ENCODE measurements at regions not wholly inside any gene's neighbourhood (a gene's known extent, or its start where the extent isn't known, plus 50 kb on each side); places are given as distances from the start of the nearest gene placed in this dataset.
"Not testable (repeated sequence)": the region's sequence is repeated elsewhere in the genome, so short reads cannot be mapped to it uniquely, and the experiment has no call there.

DNA sequence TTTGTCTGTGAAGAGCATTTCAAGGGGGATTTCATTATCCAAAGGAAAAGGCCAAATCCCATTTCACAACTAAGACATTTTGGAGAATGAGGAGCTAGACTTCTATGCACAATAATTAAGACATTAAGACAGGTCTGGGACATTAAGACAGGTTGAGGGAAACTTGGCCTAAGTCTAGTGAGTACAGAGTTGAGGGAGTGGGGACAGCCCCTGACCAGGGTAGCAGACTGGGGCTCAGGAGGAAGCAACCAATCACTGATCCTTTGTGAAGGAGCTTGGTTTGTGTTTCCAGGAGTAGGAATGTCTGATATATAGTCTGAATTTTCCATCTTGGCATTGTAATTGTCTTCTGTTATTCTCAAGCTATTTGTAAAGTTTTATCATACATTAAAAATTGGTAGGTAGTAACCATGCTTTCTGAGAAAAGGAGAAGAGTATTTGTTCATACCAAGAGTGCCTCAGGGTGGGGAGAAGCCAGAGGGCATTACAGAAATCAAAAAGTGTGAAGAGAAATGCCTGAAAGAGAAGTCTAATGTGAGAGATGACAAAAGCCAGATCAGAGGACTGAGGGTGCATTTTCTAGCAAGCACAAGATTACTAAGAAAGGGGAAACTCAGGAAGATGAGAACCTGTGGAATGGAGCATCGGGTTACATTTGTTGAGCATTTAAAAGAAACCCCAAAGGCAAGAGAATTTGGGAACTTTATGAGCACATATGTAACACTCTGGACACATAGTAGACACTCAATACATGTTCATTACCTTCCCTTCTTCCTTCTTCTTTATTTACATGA is 189.3 kb upstream of the PIK3R1 start:
- DNase-seq (ENCODE audit: low read depth, low spot score), result no peak

DNA sequence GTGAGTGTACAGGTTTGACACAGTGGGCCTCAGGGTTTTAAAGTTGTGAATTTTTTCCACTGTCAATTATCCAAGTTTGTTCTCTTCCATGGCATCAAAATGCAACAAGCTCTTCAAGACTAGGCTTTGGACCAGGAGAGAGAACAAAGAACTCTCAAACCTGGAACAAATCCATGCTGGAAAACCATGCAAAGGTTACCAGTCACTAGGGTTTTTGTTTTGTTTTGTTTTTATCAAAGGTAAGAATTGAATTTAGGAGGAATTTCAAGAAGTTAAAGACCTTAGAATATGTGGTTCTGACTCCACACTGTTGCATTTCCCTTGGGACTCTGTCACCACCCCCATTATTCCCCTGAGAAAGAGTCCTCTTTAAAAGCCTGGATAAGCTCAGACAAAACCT is 191.1 kb upstream of the PIK3R1 start:
- peak; percentile 71 for DNase-seq (ENCODE audit: low read depth, low spot score)

DNA sequence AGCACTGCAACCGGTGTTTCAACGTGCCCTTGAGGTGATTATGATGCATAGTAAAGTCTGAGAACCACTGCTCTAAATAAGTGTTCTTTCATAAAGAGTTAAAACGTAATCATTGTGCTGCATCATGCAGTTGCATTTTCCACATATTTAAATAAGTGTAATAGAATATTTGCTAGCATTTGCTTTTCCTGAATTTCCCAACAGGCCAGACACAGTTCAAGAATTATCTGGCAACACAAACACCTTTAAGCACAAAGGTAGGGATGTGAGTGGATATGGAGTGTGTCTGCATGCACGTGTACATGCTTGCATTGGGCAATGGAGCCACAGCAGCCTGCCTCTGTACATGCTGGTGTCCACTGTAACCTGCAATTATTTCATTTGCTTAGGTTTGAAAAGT is 193.6 kb upstream of the PIK3R1 start:
- DNase-seq (ENCODE audit: low read depth, low spot score), result no peak

DNA sequence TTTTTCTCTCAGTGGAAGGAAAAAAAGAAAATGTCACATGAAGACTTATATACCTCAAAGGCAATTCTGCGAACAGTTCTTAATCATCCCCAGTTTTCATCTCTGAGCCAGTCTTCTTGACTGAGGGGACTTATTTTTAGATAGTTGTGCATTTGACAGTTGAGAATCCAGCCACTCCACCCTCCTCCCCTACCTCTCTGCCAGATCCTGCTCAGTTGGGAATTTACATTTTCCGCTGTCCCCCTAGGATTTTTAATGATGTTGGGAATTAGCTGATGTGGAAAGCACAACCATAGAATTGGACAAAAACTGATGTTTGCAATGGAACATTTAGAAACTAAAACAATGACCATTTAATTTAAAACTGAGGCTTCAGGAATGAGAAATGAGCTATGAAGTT is 194.3 kb upstream of the PIK3R1 start:
- DNase-seq (ENCODE audit: low read depth, low spot score), result no peak

DNA sequence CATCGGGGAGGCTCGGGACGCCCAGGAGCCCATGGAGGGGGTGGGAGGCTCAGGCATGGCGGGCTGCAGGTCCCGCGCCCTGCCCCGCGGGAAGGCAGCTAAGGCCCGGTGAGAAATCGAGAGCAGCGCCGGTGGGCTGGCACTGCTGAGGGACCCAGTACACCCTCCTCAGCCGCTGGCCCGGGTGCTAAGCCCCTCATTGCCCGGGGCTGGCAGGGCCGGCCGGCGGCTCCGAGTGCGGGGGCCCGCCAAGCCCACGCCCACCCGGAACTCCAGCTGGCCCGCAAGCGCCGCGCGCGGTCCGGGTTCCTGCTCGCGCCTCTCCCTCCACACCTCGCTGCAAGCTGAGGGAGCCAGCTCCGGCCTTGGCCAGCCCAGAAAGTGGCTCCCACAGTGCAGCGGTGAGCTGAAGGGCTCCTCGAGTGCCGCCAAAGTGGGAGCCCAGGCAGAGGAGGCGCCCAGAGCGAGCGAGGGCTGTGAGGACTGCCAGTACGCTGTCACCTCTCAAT is 195.0 kb upstream of the PIK3R1 start:
- DNase-seq (ENCODE audit: low read depth, low spot score), result not testable (repeated sequence)

DNA sequence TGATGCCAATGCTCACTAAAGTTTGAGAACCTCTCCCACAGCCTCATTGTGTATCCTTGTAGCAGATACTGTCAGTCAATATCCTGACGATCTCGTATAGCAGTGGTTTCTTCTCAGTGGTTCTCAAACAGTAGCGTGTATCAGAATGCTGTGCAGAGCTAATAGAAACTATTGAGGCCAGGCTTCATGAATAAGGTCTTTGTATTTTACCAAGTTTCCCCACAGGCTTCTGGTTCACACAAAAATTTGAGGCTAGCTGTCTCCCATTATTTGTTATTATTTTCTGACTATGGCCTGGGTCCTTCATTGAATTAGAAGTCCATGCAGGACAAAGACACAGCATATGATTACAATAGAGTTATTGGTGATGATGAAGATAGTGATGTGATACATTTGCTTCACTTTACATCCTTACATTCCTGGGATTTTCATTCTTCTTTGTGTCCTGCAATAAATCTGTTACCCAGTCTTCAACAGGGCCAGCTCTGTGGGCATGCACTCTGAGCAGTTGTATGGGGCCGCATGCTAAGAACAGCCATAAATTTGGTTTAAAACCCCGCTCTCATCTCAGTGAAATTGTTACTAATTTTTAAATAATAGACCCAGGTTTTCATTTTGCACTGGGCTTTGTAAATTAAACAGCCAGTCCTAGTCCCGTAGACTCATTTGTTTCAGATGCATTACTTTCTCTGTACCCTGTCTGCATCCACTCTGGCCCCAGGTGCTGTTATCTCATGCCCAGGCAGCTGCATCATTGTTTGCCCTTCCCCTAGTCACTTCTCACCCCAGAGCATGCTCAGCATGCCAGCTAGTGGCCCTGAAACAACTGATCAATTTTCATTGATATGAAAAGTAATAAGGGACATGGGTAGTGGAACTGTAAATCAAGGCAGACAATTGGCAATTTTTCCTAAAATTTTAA is 199.9 kb upstream of the PIK3R1 start:
- DNase-seq (ENCODE audit: low read depth, low spot score), result no peak

DNA sequence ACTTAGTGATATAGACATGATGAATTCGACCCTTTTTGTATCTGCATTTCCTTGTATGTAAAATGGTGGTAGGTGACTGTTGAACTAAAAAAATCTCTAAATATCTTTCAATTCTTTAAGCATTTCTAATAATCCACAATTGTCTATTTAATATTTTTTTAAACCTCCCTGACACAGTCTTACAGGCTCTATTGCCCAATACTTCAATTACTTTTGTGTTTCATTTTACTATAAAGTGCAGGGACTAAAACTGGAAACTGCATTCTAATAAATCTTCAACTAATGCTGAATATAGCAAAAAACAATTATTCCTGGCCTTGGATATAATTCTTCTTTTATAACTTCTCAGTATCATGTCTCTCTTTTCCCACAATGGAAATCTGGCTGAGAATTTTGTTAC is 202.7 kb upstream of the PIK3R1 start:
- no peak for DNase-seq (ENCODE audit: low read depth, low spot score)

DNA sequence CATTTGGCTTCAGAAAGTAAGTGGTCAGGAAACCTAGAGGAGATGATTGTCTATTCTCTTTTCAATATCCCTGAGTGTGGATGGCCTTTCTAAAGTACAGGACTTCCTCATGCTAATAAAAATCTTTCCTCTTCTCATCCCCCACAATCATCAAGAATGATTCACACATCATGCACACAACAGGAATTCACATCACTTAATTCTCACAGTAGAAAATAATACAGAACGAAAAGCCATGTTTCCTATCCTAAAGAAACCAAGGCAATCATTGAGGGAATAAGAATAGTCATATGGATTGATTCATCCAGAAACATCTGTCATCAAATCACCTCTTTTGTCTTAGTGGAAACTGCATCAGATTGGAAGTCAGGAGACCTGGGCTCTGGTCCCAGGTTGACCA is 203.1 kb upstream of the PIK3R1 start:
- no peak for DNase-seq (ENCODE audit: low read depth, low spot score)

DNA sequence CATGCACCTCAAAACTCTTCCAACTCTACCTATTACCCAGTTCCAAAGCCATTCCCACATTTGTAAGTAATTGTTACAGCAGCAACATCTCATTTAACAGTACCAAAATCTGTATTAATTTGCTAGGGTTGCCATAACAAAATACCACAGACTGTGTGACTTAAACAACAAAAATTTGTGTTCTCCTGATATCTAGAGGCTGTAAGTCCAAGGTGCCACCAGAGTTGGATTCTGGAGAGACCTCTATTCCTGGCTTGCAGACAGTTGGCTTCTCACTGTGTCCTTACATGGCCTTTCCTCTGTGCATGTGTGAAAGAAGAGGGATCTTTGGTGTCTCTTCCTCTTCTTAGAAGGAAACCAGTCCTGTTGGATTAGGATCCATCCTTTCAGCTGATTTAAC is 203.8 kb upstream of the PIK3R1 start:
- no peak for DNase-seq (ENCODE audit: low read depth, low spot score)

DNA sequence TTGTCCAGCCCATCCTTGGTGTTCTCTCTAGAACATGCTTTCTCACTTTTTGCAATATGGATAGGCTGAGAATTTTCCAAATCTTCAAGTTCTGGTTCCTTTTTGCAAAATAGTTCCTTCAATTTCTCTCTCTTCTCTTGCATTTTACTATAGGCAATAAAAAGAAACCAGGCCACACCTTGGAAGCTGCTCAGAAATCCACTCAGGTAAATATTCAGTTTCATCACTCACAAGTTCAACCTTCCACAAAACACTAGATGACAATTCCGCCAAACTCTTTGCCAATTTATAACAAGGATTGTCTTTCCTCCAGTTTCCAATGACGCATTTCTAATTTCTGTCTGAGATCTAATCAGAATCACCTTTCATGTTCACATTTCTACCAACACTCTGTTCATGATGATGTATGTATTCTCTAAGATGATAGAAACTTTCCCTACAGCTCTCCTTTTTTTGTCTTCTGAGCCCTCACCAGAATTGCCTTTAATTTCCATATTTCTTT is 204.2 kb upstream of the PIK3R1 start:
- DNase-seq (ENCODE audit: low read depth, low spot score), result no peak

DNA sequence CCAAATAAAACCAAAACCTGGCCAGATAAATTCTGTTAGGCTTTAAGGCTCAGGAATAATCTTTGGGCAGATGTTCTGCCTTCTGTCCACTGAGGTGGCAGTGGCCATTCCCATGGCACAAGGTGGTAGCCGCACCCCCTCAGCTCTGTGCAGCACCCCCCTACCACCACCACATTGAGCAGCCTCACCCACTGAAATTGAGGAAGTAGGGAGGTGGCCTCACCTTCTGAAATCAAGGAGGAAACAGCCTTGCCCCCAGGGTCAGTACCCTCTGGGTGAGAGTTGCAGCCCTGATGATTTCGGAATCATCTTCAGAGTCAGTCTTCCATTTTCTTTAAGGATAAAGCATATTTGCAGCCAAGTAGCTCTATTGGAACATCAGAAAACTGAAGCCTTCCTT is 204.8 kb upstream of the PIK3R1 start:
- no peak for DNase-seq (ENCODE audit: low read depth, low spot score)

DNA sequence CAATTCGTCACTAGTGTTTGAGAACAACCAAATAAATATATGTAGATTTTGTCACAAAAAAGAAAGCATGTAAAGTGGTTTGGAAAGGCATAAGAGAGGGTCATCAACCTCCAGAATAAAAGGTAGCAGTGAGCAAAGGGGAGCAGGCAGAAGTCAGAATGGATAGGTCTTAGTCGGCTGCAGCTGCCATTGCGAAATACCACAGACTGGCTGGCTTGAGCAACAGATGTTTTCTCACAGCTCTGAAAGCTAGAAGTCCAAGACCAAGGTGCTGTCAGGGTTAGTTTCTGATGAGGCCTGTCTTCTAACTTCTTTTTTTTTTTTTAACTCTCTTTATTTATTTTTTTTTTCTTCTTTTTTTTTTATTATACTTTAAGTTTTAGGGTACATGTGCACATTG is 208.1 kb upstream of the PIK3R1 start:
- no peak for DNase-seq (ENCODE audit: low read depth, low spot score)

DNA sequence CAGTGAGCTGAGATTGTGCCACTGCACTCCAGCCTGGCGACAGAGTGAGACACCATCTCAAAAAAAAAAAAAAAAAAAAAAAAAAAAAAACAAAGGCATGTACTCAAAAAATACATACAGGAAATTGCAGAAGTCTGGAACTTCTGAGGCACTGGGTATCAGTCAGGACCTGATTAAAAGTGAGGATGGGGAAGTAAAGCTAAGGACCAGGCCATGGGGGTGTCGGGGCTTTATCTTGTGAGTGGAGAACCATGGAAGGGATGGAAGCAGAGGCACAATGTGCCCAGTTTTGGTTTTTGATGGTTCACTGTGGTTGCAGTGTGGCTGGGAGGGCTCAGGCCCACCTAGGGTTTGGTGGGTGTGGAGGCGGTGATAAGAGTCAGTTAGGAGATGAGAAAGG is 212.7 kb upstream of the PIK3R1 start:
- DNase-seq (ENCODE audit: low read depth, low spot score), result no peak

DNA sequence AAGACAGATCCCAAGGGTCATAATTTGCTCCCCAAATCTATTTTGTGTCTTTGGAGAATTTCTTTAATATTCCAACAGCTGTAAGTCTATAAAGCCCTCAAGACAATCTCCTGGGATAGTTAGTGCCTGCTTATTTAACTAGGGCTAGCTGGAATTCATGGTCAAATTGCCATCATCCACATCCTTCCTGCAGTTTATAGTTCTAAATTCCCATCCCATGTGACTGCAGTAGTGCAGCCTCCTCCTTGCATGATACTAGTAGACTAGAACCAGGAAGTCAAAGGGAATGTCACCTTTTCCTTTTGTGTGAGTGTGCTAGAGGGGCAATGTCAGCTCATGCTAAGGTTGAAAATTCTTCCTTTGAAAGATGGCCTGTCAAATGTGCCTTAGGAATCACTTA is 214.8 kb upstream of the PIK3R1 start:
- no peak for DNase-seq (ENCODE audit: low read depth, low spot score)

DNA sequence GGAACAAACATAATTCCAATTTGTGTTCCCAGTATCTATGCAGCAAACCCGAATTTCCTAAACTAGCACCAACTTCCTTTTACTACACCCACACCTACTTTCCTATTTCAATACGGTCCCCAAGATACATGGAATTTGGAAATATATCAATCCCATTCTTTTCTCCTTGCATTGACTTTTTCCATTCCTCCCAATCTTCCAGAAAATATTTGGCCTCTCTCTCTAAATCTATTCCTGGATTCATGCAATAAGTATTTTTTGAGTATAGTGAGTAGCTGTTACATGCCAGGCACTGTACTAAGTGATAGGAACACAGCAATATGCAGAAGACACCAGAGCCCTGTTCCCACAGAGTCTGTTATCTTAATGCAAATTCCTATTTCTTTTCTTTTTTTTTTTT is 216.2 kb upstream of the PIK3R1 start:
- no peak for DNase-seq (ENCODE audit: low read depth, low spot score)

DNA sequence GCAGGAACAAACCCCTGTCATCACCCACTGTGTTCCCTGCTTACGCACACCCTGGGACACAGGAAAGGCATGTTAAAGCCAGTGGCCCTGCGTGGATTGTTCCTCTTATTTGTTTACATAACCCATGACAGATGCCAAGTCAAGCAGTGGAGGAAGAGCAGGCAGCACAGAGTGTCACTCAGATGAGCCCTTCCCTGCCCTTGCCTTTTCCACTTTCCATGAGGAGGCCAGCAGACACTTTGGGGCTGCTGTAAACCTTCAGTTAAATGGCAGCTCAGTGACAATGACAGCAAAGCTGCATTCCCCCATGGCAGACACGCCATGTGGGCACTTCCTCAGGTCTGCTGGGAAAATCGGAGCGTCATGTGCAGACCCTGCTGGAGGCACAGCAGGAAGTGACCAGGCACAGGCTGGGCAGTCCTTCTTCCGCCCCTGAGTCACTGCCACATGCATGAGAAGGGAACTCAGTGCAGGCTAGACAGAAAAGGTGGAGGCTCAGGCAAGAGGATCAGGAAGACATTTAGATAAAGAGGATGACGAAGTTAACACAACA is 216.8 kb upstream of the PIK3R1 start:
- DNase-seq (ENCODE audit: low read depth, low spot score), result no peak

DNA sequence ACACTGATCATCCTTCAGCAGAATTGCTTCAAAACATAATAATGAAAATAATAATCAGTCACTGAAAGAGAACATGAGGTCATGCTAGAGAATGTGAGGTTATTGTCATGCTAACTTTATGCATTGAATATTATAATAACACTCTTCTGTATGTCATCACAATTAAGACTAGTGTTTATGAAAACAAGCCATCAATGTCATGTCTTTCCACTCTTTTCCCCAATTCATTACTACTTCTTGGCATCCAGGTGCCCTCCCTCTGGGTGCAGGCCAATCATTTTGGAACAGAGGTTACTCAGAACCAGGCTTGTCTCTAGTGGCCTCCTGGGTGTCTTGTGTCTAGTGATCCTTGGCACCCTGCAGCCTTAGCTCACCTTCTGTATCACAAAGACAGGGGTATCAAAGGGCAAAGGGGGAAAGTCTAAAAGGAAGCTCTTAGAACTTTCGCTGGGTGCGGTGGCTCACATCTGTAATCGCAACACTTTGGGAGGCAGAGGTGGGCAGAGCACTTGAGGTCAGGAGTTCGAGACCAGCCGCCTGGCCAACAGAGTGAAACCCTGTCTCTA is 217.6 kb upstream of the PIK3R1 start:
- DNase-seq (ENCODE audit: low read depth, low spot score), result no peak

DNA sequence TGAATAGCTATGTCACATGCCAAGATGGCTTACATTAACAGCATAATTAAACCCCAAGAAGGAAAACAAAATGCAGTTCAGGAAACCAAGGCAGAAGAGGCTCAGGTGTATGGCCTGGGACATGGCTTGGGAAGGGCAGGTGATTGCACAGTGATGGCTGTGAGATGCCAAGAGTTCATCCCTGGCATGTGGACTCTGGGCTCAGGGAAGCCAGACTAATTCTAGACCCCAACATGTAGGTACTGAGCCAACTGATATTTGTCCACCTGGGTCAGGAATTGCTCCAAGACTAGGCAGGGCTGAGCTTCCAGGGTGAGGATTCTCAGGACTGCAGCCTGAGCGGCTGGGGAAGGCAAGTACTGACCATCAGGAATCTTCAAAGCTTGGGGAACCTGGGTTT is 218.4 kb upstream of the PIK3R1 start:
- no peak for DNase-seq (ENCODE audit: low read depth, low spot score)

DNA sequence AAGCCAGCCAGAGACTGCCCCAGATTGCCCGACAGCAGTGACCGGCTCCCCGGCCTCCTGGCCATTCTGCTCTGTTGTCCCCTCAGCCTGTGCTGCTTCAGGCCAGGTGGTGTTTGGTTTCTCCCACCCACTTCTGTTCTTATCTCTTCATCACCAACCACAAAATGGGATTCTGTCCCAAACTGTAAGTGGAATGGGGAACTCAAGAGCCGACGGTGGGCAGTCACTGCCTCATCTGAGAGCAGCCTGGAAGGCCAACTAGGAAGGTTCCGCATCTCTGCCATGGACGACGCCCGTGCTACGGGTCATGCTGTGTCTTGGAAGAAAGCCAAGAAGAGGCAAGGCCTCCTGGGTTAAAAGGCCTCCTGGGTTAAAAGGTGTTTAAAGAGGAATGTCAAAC is 219.0 kb upstream of the PIK3R1 start:
- peak; percentile 42 for DNase-seq (ENCODE audit: low read depth, low spot score)

DNA sequence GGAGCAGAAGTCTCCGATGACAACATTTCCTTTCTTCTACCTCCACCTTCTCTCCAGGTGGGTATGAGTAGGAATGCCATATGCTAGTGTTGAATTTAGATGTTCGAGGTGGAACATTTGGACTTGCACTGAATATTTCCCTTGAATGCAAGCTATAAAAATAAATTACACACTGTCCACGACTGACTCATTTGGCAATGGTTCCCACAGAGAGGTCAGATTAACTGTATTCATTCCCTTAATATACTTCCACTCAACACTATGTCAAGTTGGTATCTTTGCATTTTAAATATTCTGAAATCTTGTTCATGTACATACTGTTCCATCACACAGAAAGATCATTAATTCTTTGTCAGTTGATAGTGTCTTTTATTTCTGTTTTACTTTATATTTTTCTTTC is 222.6 kb upstream of the PIK3R1 start:
- peak; percentile 46 for DNase-seq (ENCODE audit: low read depth, low spot score)

DNA sequence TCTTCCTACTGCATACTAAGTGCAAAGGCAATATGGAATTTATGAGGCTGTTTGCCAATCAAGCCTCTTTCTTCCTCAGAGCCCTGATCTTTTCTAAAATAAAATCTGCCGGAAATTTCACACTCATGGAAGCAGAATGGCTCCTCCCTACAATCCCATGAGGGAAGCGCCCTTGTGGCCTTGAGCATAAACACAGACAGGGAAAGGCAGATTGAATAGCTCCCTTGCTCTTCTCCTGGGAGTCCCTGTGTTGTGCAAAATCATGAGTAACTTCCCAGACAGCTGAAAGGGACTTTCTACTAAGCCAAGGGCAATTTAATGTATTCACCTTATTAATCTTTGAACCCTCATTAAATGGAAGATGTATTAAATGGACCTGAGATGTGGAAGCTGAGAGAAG is 226.1 kb upstream of the PIK3R1 start:
- no peak for DNase-seq (ENCODE audit: low read depth, low spot score)

DNA sequence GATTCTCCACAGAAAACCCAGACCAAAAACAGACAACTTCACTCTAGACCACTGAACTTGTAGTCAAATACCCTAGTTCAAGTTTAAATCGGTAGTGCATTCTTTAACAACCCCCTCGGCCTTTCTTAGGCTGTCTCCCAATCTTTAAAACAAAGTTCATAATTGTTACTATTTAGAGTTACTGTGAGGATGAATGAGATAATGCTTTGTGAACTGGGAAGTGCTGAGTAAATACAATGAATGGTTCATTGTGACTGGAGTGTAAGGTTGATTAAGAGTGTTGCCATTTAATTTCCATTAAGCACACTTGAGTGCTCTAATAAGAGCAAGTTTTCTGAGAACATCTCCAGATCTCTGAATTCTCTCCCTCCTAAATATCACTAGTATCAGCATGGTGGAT is 228.8 kb upstream of the PIK3R1 start:
- no peak for DNase-seq (ENCODE audit: low read depth, low spot score)
